ENCODE measurements at regions not wholly inside any gene's neighbourhood (a gene's known extent, or its start where the extent isn't known, plus 50 kb on each side); places are given as distances from the start of the nearest gene placed in this dataset.

- DNase-seq (ENCODE audit: low read depth) = no peak
These were observed 147.1 kb downstream of the NOL4 start for GRCh38 chr18:34077599-34077998.

GRCh38 chr18:34075963-34076860, 148.5 kb downstream of the NOL4 start:
- no peak for DNase-seq (ENCODE audit: low read depth)

GRCh38 chr18:34061226-34061625, 163.5 kb downstream of the NOL4 start:
- DNase-seq (ENCODE audit: low read depth) = no peak

- no peak for DNase-seq (ENCODE audit: low read depth)
These were observed 169.5 kb downstream of the NOL4 start for GRCh38 chr18:34055227-34055626.

GRCh38 chr18:34050661-34051060, 174.1 kb downstream of the NOL4 start:
- DNase-seq (ENCODE audit: low read depth) = no peak

- DNase-seq (ENCODE audit: low read depth) = no peak
These were observed 175.2 kb downstream of the NOL4 start for GRCh38 chr18:34049511-34049910.

GRCh38 chr18:34048423-34048822, 176.3 kb downstream of the NOL4 start:
- DNase-seq (ENCODE audit: low read depth) = no peak

- DNase-seq (ENCODE audit: low read depth) = no peak
These were observed 182.1 kb downstream of the NOL4 start for GRCh38 chr18:34042423-34043146.

GRCh38 chr18:34039611-34040010, 185.1 kb downstream of the NOL4 start:
- no peak for DNase-seq (ENCODE audit: low read depth)

GRCh38 chr18:34039201-34039600, 185.5 kb downstream of the NOL4 start:
- DNase-seq (ENCODE audit: low read depth) = no peak

- no peak for DNase-seq (ENCODE audit: low read depth)
These were observed 186.6 kb downstream of the NOL4 start for GRCh38 chr18:34038086-34038485.

GRCh38 chr18:34033968-34034367, 190.7 kb downstream of the NOL4 start:
- no peak for DNase-seq (ENCODE audit: low read depth)

- DNase-seq (ENCODE audit: low read depth) = no peak
These were observed 192.9 kb downstream of the NOL4 start for GRCh38 chr18:34031810-34032209.

- DNase-seq (ENCODE audit: low read depth) = peak; percentile 3
These were observed 196.4 kb downstream of the NOL4 start for GRCh38 chr18:34028324-34028723.

GRCh38 chr18:34025191-34025801, 199.4 kb downstream of the NOL4 start:
- no peak for DNase-seq (ENCODE audit: low read depth)

- DNase-seq (ENCODE audit: low read depth) = no peak
These were observed 201.2 kb downstream of the NOL4 start for GRCh38 chr18:34023471-34023870.

- DNase-seq (ENCODE audit: low read depth) = no peak
These were observed 206.4 kb downstream of the NOL4 start for GRCh38 chr18:34018336-34018735.

GRCh38 chr18:34003687-34004086, 221.0 kb downstream of the NOL4 start:
- DNase-seq (ENCODE audit: low read depth) = no peak

- no peak for DNase-seq (ENCODE audit: low read depth)
These were observed 222.6 kb downstream of the NOL4 start for GRCh38 chr18:34002130-34002529.

- no peak for DNase-seq (ENCODE audit: low read depth)
These were observed 223.3 kb downstream of the NOL4 start for GRCh38 chr18:34001376-34001775.

- no peak for DNase-seq (ENCODE audit: low read depth)
These were observed 237.5 kb downstream of the NOL4 start for GRCh38 chr18:33987206-33987605.

- DNase-seq (ENCODE audit: low read depth) = no peak
These were observed 241.6 kb downstream of the NOL4 start for GRCh38 chr18:33983126-33983525.

Data from myocyte (in vitro differentiated cells).